C4-2B (cell line): ENCODE measurements at regions not wholly inside any gene's neighbourhood (a gene's known extent, or its start where the extent isn't known, plus 50 kb on each side); places are given as distances from the start of the nearest gene placed in this dataset.

ENCODE experiments used
- ZFX ChIP-seq: fragments of 450-650 bp; IDR thresholded peaks from 2 replicates; pipeline ENCODE4 v1.6.1; 2017
- TF ChIP-seq, protein P1 (sequence below): fragments of 450-650 bp; conservative IDR thresholded peaks from 2 replicates; pipeline ENCODE4 v1.5.1; 2017; ENCODE audit warnings: mild to moderate bottlenecking

- TF ChIP-seq, protein P1, sequence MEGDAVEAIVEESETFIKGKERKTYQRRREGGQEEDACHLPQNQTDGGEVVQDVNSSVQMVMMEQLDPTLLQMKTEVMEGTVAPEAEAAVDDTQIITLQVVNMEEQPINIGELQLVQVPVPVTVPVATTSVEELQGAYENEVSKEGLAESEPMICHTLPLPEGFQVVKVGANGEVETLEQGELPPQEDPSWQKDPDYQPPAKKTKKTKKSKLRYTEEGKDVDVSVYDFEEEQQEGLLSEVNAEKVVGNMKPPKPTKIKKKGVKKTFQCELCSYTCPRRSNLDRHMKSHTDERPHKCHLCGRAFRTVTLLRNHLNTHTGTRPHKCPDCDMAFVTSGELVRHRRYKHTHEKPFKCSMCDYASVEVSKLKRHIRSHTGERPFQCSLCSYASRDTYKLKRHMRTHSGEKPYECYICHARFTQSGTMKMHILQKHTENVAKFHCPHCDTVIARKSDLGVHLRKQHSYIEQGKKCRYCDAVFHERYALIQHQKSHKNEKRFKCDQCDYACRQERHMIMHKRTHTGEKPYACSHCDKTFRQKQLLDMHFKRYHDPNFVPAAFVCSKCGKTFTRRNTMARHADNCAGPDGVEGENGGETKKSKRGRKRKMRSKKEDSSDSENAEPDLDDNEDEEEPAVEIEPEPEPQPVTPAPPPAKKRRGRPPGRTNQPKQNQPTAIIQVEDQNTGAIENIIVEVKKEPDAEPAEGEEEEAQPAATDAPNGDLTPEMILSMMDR = no peak
- TF ChIP-seq ZFX = no peak
These were observed 210.3 kb upstream of the TSHZ2 start for GRCh38 chr20:52761867-52762266.
